8988T (cell line): ENCODE measurements at regions not wholly inside any gene's neighbourhood (a gene's known extent, or its start where the extent isn't known, plus 50 kb on each side); places are given as distances from the start of the nearest gene placed in this dataset.
A peak's percentile ranks its signal among the peaks of the same experiment; 100 is the strongest.

ENCODE experiments used
- DNase-seq: peaks from one replicate; pipeline ENCODE4 v3.0.0; 2011

DNA sequence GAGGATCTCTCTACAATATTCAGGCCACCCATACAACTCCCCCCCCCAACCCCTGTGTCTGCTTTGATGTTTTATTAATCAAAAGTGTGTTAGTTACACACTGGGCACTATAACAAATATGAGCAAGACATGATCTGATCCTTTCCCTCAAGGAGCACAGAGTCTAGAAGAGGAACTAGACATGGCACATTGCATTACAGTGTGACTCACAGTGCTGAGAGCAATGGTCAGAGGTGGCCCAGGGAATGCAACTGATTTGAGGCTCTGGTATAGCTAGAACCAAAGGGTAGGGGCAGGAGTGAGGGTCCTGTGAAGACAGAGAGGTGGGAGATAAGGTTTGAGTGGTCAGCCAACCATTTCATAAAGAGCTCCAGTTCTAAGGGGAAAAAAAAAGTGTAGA lies 539.2 kb downstream of the ACTL7B start:
- DNase-seq = no peak

DNA sequence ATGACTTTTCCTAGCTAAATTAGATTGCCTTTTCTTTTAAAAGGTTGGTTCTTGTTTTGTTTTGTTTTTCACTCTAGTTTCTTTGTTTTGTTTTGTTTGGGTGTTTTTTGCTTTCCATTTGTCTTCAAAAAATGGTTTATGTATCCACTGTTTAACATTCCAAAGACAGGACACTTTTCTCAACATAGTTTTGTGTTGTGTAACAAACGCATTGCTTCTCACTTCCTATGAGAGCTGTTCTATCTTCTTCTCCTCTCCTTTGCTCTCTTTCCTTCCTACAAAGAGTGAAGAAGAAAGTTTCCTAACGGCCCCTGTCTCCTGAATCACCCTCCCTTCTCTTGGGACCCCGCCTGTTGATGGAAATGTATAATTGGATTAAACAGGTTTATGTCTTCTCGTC lies 539.7 kb downstream of the ACTL7B start:
- no peak for DNase-seq

DNA sequence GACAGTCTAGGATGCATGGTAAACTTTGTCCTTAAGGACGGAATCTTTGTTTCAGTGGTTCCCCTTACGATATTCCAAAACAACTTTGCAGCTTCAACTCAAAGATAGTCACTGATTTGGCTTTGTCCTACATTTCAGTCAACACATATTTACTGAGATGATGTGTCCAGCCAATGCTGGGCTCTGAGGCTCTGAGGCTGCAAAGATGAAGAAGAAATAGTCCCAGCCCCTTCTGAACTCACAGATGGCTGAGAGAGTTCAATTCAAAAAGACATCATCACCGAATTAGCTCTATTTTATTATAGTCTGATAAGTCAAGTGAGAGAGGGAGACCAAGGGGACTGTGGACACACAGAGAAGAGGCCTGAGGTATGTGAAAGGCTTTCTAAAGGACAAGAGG lies 544.0 kb downstream of the ACTL7B start:
- DNase-seq = no peak

DNA sequence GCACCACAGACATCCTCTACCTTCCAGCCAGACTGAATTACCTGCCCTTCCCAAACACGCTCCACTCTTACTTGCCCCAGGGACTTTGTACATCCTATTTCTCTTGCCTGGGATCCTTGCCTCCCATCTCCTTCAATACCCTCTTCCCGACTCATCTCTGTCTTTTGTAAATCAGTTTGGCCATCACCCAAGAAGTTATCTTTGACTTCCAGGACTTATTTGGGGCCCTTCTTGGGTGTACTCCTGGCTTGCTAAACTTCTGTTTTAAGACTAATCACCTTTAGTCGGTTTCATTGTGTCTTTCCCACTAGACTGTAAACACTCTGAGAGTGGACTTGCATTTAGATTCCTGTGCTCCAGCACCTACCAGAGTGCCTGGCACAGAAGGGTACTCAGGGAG lies 545.6 kb downstream of the ACTL7B start:
- no peak for DNase-seq

DNA sequence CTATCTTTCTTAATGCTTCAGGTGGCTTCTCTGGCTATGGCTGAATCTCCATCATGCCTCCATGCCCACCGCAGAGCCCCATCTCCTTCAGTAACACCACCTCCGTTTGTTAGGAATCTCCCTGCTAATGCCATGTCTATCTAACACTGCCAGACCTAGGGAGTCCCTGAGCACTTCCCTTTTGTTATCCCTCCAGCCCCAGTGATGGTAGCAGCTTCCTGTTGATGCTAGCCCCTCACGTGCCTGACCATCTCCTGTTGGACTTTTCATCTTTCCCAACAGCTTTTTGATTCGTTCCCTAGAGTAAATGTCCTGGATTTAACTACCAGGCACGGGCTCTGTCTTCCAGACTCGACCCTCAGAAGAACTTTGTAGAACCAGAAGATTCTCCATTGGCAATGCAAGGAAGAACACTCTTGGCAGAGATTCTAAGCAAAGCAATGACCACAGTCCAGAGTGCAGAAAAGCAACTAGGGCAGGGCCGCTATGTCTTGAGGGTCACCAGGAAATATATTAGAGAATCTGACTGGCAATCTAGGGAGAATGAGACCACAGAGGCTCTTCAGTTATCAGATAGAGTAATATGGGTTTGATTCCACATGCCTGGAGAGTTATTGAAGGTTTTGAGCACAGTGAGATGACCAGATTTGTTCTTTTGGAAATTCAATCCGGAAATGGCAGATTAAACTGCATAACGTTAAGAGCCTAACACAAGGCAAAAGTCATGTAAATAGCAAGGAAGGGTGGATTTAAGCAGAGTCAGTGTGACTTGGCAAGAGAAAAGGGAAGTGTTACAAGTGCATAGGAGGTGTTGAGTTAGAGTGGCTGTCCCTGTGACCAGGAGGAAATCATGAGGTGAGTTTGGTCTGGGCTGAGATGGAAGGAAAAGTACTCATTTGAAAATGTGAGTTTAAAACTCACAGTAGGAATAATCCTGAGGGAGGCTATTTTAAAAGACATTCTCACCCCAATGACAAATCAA lies 555.2 kb downstream of the ACTL7B start:
- no peak for DNase-seq

DNA sequence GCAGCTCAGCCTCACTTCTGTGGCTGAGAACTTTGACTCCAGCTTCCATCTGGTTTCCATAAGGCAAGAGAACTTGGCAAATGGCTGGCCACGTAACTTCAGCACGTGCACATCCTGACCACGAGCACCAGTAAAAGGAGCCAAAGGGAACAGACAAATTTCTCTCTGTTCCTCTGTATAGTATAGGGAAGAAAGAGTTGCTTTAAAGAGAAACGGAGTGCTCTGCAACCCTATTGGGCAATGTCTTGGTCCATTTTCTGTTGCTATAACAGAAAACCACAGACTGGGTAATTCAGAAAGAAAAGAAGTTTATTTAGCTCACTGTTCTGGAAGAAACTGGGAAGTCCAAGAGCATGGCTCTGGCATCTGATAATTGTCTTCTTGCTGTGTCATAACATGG lies 558.7 kb downstream of the ACTL7B start:
- no peak for DNase-seq

DNA sequence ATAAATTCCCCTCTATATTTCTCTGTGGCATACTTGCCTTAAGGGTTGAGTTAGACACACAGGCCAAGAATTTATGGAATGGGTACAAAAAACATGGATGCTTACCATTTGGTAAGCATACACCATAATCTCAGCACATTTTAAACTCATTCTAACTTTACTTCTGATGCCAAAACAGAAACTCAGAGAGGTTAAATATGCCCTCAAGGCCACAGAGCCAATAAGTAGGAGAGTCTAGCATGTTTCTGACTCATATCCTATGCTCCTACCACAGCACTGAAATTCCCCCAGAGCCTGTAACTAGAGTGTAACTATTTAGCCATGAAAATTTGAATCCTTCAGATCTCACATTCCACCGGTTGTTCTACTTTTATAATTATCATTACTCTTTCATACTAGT lies 559.7 kb downstream of the ACTL7B start:
- DNase-seq = no peak

DNA sequence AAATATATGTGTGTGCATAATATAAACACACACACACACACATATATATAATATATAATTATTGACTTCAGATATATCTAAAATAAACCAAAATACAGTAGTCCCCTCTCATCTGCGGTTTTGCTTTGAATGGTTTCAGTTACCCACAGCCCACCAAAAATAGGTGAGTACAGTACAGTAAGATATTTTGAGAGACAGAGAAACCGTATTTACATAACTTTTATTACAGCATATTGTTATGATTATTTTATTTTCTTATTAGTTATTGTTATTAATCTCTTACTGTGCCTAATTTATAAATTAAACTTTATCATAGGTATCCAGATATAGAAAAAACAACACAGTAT lies 564.2 kb downstream of the ACTL7B start:
- DNase-seq = no peak

DNA sequence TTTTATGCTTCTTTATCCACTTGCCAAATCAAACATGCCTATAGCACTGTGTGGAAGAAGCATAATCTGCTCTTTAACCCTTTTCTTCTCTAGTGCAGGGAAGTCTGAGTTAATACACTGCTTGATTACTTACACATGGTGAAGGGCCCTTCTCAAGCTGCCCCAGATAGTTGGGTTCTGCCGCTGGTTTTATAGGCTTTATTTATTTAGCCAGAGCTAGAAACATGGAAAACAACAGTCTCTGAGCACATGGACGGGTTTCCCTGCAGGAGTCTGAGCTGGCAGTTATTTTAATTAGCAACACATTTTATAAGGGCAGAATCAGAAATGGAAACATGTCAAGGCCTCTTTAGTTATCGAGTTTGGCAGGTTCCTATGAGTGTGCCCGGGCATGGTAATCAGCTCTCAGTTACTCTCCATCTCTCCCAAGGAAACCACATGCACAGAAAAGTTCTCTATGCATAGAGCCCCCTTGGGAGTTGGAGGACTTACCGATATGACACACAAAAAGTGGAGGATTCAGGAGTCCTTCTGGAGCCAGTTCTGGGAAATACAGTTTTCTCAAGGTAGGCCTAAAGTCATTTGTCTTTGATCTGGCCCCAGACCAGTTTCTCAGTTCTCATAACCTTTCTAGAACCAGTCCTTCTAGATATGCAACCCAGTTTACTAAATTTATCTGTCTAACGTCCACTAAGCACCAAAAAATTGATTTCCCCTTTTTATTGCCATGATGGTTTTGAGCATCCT lies 564.8 kb downstream of the ACTL7B start:
- DNase-seq = no peak

DNA sequence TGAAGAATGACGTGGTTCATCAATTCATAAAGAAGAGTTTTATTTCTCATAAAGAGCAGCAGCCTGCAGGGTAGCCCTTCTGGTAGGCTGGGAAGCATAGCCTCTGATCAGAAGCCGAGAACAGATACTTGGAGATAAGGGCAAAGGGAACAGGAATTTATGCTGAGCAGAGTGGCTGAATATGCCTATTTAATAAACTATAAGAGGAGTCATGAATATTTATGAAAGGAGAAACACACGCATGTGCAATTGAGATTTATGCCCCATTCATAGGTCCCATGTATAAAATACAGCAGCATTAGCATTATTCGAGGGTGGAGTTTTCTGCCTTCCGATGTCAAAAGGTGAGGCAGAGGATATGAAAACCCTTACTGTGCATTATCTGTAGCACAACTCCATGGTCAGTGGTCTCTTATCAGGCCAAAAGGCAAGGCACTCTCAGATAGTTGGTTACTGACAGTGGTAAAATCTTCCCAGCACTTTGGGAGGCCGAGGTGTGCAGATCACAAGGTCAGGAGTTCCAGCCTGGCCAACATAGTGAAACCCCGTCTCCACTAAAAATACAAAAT lies 569.1 kb downstream of the ACTL7B start:
- no peak for DNase-seq

DNA sequence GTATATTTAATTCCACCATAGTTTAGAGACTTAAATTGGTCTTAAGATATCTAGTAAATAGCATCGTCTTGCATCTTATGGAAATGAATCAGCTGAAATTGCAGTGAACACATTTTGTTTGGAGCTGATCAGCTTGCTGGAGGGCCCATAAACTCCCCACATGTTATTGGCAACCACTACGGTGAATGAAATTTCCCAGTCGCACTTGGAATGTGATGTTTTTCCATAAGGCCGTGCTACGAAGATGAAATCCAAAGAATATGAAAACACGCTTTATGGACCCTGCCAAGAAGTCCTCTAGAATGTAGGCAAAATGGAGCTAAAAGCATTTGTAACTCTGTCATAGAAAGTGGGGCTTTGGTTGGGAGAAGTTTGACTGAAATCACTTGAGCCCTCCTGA lies 572.1 kb downstream of the ACTL7B start:
- no peak for DNase-seq

DNA sequence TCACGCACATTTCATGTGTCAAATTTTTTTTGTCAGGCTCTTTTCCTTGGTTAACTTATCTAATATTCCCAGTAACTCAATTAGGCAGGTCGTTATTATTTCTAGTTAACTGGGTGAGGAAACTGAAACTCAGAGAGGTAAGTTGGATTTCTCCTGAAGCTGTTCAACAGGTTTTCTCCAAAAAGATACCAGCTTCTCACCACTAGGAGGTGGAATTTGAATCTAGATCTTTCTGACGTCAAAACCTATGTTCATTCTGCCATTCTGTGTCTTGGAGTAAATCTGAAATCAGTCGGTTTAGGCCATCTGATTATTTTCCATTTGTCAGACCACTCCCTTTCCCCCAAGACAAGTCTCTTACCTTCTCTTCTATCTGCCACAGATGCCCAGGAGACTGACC lies 572.9 kb downstream of the ACTL7B start:
- no peak for DNase-seq

DNA sequence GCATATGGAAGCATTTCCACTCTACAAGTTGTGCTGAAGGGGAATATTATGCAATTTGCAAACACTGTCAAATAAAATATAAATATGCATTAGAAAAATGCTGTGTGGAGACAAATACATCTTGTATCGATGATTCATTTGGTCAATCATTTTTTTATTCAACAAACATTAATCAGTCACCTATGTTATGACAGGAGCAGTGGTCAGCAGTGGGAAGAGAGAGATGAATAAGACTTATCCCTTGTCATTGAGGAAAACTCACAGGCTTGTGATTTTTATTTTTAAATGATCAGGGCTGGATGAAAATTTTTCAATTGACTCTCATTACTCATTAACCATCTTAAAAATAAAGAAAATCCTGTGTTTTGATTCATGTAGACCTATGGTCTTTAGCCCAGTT lies 574.1 kb downstream of the ACTL7B start:
- DNase-seq = no peak

DNA sequence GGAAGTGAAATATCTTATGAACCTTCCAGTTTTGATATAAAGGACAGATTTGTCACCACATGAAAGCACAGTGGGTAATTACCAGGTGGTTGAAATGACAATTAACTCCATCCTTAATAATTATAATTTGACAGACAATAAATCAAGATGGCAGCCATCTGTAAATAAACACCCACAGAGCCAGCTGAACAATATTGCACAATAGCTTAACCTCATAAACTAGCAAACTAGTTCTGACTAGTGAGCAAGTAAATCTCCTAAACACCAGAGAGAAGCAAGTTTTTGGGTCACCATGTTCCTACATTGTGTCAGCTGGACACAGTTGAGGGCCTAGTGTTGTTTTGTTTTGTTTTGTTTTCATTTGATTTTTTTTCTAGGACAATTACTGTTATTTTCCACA lies 577.4 kb downstream of the ACTL7B start:
- DNase-seq = no peak

DNA sequence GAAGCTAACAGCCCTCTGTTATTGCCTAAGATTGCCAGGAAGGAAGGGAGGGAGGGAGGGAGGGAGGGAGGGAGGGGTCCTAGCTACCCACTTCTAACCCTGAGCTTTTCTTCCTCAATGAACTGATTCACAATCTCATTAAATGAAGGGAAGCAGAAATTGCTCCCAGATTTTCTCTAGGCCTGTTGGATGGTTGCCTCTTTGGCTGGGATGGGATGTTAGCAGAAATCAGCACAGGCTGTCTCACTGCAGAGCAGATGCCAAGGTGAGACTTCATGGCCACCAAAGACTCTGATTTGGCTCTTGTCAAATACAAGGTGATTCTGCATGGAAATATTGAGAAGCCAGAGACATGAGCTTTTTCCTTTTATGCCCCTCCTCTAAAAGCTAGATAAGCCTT lies 578.6 kb downstream of the ACTL7B start:
- no peak for DNase-seq

DNA sequence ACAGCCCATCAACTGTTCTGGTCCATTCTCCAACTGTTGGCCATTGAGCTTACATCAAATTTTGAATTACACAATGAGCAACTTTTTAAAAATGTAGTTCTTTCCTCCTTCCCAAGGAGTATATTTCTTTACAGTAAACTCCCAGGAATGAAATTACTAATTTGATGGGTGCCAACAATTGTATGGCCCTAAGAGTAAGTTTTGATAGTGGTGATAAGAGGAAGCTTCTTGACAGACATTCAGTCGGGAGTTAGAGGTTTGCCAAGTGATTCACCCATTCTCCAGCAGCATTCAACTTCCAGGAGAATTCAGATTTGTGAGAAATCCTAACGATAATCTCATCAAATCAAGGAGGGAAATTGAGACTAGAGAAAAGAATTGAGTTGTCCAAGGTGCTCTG lies 579.9 kb downstream of the ACTL7B start:
- DNase-seq = no peak

DNA sequence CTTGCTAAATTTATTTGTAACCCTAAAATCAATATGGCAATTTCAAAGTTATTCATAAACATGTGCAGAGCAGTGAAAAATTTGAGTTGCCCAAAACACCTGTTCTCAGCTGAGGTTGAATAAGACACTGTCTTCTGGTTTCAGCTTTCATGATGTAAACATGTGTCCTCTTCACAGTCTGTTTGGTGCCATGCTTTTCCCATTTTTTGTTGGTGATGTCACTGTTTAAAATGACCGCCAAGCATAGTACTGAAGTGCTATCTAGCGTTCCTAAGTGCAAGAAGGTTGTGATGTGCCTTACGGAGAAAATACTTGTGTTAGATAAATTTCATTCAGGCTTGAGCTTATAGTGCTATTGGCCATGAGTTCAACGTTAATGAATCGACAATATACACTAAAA lies 580.8 kb downstream of the ACTL7B start:
- DNase-seq = no peak

DNA sequence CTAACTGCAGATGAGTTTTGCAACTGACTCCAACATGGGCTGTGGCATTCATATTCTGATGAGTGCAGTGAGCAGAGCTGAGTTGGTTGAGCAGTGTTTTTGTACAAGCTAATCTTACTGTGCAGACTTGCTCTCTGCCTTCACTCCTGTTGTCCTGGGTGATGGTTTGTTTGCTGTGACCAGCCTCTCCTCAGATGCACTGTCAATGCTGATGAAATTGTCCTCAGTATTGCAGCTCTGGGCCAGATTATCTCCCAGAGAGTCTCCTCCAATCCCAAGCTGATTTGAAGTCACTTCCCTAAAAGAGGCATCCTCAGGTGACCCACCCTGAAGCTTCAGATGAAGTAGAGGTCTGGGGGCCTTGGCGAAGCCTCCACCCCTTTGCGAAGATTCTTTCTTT lies 581.8 kb downstream of the ACTL7B start:
- no peak for DNase-seq

DNA sequence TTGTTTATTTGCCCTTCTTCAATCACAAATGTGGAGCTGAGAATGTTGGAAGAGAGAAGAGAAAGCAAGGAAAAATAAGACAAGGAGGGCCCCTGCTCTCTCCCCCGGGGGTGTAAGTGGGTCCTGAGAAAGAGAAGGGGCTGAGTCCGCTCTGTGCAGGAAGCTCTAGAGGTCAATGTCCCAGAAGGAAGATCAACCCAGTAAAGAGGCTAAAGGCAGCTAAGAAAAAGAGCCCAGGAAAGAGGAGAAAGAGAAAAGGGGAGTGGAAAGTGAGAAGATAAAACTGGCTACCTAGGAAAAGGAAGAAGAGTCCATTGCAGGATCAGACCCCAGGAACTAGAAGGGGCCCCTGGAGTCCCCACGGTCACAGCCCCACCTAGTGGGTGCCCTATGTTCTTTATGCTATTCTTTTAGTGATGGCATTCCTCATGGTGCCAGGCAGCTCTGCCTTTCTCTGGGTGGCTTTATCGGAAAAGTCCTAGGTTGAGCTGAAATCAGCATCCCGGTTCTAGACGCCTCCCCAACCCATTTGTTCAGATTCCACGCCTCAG lies 583.4 kb downstream of the ACTL7B start:
- DNase-seq = peak; percentile 43

DNA sequence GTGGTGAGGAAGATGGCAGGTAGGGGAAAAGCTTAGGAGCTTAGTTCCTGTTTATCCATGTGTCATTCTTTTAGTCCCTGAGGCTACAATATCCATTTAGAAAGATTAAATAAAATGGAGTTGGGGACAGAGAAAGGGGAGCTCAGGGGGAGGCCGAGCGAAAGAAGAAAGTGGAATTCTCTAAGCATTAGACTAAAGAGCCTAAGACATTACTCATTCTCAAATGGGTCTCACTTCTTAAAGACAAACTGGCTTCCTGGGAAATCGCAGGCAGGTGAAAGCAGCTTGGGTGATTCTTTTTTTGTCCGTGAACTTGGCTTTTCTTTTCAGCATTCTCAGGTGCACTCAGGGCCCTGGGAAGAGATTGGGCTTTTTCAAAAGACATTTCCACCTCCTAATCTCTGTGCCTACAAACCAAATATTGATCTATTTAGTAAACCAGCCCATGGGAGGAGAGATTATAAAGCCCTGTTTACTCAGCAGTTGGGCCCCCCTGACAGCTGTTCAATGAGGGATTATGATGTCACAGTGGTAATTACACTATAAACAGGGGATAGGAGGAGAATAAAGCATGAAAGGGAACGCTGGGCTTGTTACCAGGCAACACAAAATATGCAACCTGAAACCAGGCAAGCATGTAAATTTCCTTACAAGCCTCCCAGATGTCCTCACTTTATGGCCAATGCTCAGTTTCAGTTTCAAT lies 584.0 kb downstream of the ACTL7B start:
- no peak for DNase-seq

DNA sequence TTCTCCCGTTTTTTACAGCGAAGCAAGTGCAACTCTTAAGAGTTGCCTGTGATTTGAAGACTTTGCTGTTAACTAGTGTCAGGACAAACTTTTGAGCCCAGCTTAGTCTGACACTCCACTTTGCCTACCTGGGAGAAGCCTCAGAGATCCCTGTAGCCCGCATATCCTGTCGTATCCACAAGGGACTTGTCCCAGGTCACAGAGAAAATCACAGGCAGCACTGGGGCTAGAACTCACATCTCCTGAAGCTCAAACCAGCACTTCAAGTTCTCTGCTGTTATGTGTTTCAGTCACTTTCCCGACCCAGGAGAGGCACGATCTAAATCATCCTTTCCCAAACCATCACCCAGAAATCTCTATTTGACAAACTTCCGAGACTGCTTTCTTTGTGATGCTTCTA lies 584.5 kb downstream of the ACTL7B start:
- DNase-seq = no peak

DNA sequence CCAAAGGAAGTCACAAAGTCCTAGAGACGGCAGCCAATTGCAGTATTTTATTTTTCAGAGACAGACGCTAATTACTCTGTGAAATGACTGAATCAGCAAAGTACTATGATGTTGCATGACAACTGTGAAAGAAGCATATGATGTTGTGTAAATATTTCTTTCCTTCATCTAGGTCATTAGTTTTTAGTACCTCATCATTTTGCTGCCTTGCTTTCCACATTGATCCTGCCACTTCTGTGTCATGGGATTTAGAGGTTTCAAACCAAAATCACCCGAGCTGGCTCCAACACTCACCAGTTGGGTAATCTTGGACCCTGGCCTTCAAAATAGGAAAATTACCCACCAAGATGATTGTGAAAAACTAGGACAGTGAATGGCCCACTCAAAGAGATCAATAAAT lies 585.2 kb downstream of the ACTL7B start:
- DNase-seq = no peak

DNA sequence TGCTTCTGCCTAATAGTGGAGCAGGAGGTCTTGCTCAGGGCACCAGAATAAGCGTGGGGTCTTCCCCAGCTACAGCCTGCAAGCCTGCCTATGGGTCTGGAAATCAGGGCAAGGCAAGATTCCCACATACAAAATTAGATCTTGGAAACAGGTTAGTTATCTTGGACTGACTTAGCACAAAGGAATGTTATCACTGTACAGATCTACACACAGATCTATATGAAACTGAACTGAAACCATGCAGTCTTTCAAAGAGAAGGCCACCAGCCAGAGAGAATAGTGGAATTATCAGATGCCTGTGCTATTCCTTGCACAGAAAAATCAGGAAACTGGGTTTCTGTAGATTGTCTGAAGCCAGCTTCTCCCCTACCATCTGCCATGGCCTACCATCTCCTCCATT lies 585.7 kb downstream of the ACTL7B start:
- DNase-seq = no peak
